HEK293T (cell line): ENCODE measurements at regions not wholly inside any gene's neighbourhood (a gene's known extent, or its start where the extent isn't known, plus 50 kb on each side); places are given as distances from the start of the nearest gene placed in this dataset.
"Not testable (repeated sequence)": the region's sequence is repeated elsewhere in the genome, so short reads cannot be mapped to it uniquely, and the experiment has no call there.

ENCODE experiments used
- CTCF ChIA-PET: fragments of 350-600 bp; formaldehyde crosslinking; extraction: SDS; loops from one replicate; lab custom pipeline; 2021; ENCODE audit warnings: antibody characterized with exemption, inconsistent platforms; lab: Yijun Ruan, JAX
- POLR2A ChIA-PET: fragments of 350-600 bp; formaldehyde crosslinking; extraction: SDS; loops from one replicate; lab custom pipeline; 2020; ENCODE audit warnings: antibody characterized with exemption, inconsistent platforms; lab: Yijun Ruan, JAX
- DNase-seq: peaks from one replicate; pipeline ENCODE4 v3.0.0; 2012; ENCODE audit warnings: mixed read lengths; ENCODE audit errors: extremely low spot score
- ARNT ChIP-seq: fragments of 450-650 bp; IDR thresholded peaks from 2 replicates; pipeline ENCODE4 v1.6.1; 2017; ENCODE audit warnings: mild to moderate bottlenecking
- BHLHE40 ChIP-seq: fragments of 450-650 bp; IDR thresholded peaks from 2 replicates; pipeline ENCODE4 v1.6.1; 2016; ENCODE audit warnings: mild to moderate bottlenecking, moderate library complexity, borderline replicate concordance
- CTBP1 ChIP-seq: fragments of 450-650 bp; IDR thresholded peaks from 2 replicates; pipeline ENCODE4 v1.6.1; 2016; ENCODE audit warnings: borderline replicate concordance
- ELF4 ChIP-seq: fragments of 450-650 bp; IDR thresholded peaks from 2 replicates; pipeline ENCODE4 v1.6.1; 2017; ENCODE audit warnings: antibody characterized with exemption
- FOXA1 ChIP-seq: fragments of 450-650 bp; IDR thresholded peaks from 2 replicates; pipeline ENCODE4 v1.6.1; 2016; ENCODE audit warnings: mild to moderate bottlenecking
- FOXK2 ChIP-seq: fragments of 450-650 bp; IDR thresholded peaks from 2 replicates; pipeline ENCODE4 v1.6.1; 2016; ENCODE audit warnings: mild to moderate bottlenecking
- FOXM1 ChIP-seq: fragments of 450-650 bp; IDR thresholded peaks from 2 replicates; pipeline ENCODE4 v1.6.1; 2017; ENCODE audit warnings: mild to moderate bottlenecking, borderline replicate concordance
- HDGF ChIP-seq: fragments of 450-650 bp; IDR thresholded peaks from 2 replicates; pipeline ENCODE4 v1.6.1; 2017; ENCODE audit warnings: antibody characterized with exemption, borderline replicate concordance
- L3MBTL2 ChIP-seq: fragments of 450-650 bp; conservative IDR thresholded peaks from 2 replicates; pipeline ENCODE4 v1.6.1; 2016; ENCODE audit warnings: mild to moderate bottlenecking
- LEF1 ChIP-seq: fragments of 450-650 bp; IDR thresholded peaks from 2 replicates; pipeline ENCODE4 v1.6.1; 2017; ENCODE audit warnings: mild to moderate bottlenecking, borderline replicate concordance
- NFRKB ChIP-seq: fragments of 450-650 bp; IDR thresholded peaks from 2 replicates; pipeline ENCODE4 v1.6.1; 2016; ENCODE audit warnings: mild to moderate bottlenecking, moderate library complexity
- PKNOX1 ChIP-seq: fragments of 450-650 bp; IDR thresholded peaks from 2 replicates; pipeline ENCODE4 v1.6.1; 2016
- SP1 ChIP-seq: fragments of 450-650 bp; IDR thresholded peaks from 2 replicates; pipeline ENCODE4 v1.6.1; 2017
- SUZ12 ChIP-seq: fragments of 450-650 bp; IDR thresholded peaks from 2 replicates; pipeline ENCODE4 v1.6.1; 2016; ENCODE audit warnings: mild to moderate bottlenecking
- TARDBP ChIP-seq: fragments of 450-650 bp; IDR thresholded peaks from 2 replicates; pipeline ENCODE4 v1.6.1; 2016
- ZNF384 ChIP-seq: fragments of 450-650 bp; IDR thresholded peaks from 2 replicates; pipeline ENCODE4 v1.6.1; 2016

DNA sequence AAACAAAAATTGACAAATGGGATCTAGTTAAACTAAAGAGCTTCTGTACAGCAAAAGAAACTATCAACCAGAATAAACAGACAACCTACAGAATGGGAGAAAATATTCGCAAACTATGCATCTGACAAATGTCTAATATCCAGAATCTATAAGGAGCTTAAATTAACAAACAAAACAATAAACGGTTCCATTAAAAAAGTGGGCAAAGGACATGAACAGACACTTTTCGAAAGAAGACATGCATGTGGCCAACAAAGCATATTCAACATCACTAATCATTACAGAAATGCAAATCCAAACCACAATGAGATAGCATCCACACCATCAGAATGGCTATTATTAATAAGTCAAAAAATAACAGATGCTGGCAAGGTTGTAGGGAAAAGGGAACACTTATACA, 50.5 kb upstream of the MED13L start:
- POLR2A ChIA-PET, DNase-seq, CTCF ChIA-PET: not testable (repeated sequence)

- CTCF ChIA-PET = interaction anchor here (0.5 kb wide), 1 partner anchor 9 kb away, joined by 4 read pairs; no protein-coding TSS in a partner anchor
- POLR2A ChIA-PET = no interaction called here
- DNase-seq = no peak
- no peak for TF ChIP-seq ZNF384
- no peak for TF ChIP-seq SP1
- no peak for TF ChIP-seq HDGF
- TF ChIP-seq FOXM1 = no peak
- TF ChIP-seq FOXK2 = no peak
- TF ChIP-seq SUZ12 = no peak
- TF ChIP-seq ARNT = no peak
- no peak for TF ChIP-seq L3MBTL2
- TF ChIP-seq CTBP1 = no peak
- no peak for TF ChIP-seq BHLHE40
- no peak for TF ChIP-seq TARDBP
Measured at GRCh38 chr12:116331876-116332275, 54.4 kb upstream of the MED13L start.

DNA sequence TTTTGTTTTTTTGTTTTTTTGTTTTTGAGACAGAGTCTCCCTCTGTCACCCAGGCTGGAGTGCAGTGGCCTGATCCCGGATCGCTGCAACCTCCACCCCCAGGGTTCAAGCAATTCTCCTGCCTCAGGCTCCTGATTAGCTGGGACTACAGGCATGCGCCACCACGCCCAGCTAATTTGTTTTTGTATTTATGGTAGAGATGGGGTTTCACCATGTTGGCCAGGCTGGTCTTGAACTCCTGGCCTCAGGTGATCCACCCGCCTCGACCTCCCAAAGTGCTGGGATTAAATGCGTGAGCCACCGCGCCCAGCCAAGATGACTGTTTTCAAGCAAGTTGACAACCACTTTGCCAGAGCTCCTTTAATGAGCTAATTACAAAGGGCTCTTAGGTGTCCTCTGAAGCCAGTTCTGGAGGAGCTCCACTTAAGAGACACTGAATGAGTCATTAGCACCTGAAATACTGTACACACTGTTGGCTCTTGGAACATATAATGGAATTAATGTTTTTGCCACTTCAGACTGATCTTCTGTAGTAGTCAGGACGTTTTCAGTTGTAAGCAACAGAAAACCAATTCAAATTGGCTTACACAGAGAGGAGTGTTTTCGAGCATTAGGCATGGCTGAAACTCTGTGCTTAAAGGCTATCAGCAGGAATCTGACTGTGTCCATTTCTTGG, 55.4 kb upstream of the MED13L start:
- ChIA-PET CTCF (interaction anchor here (0.6 kb wide), 1 partner anchor 20 kb away, joined by 3 read pairs; no protein-coding TSS in a partner anchor), POLR2A (no interaction called here)
- DNase-seq = no peak
- TF ChIP-seq ZNF384 = no peak
- TF ChIP-seq TARDBP = no peak
- no peak for TF ChIP-seq LEF1
- no peak for TF ChIP-seq BHLHE40
- TF ChIP-seq PKNOX1 = no peak
- TF ChIP-seq HDGF = no peak

GRCh38 chr12:116333402-116333801, 55.9 kb upstream of the MED13L start:
- ChIA-PET CTCF (interaction anchor here (0.6 kb wide), 1 partner anchor 21 kb away, joined by 3 read pairs; no protein-coding TSS in a partner anchor), POLR2A (no interaction called here)
- DNase-seq = no peak
- TF ChIP-seq ARNT (no peak), BHLHE40 (no peak), NFRKB (no peak), SUZ12 (no peak), FOXK2 (no peak), FOXM1 (no peak), ELF4 (no peak), TARDBP (no peak), LEF1 (no peak), CTBP1 (no peak), ZNF384 (no peak), HDGF (no peak), L3MBTL2 (no peak)

GRCh38 chr12:116336542-116337065, 59.1 kb upstream of the MED13L start:
- ChIA-PET POLR2A (no interaction called here), CTCF (no interaction called here)
- no peak for DNase-seq

DNA sequence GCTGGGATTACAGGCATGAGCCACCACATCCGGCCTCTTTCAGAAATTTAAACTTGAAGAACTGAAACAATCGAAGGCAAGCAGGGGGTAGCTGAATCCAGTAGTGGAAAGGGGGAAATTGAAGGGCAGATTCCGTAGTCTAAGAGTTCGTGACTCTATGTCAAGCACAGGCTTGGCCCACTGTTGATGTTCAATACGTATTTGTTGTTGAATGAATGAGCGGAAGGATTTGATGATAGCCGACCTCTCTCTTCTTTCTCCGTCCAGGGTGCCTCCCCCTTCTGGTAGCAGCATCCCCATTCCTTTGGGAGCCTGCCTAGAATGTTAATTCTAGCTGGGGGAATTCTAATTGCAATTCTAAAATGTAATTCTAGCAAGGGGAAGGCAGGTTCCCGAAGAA, 59.8 kb upstream of the MED13L start:
- ChIA-PET CTCF (interaction anchor here (0.6 kb wide), 1 partner anchor 805 kb away, joined by 12 read pairs; no protein-coding TSS in a partner anchor), POLR2A (no interaction called here)
- TF ChIP-seq FOXA1 = no peak
- TF ChIP-seq BHLHE40 = no peak
- TF ChIP-seq ELF4 = no peak
- no peak for TF ChIP-seq PKNOX1
- TF ChIP-seq ARNT = no peak
- TF ChIP-seq SP1 = no peak
- DNase-seq = no peak

More at GRCh38 chr12:116336542-116337065, 59.1 kb upstream of the MED13L start:
- no peak for TF ChIP-seq LEF1
- TF ChIP-seq NFRKB = no peak
- TF ChIP-seq CTBP1 = no peak
- no peak for TF ChIP-seq SUZ12
- TF ChIP-seq BHLHE40 = no peak
- no peak for TF ChIP-seq FOXK2
- no peak for TF ChIP-seq ELF4
- TF ChIP-seq L3MBTL2 = no peak
- no peak for TF ChIP-seq ZNF384
- TF ChIP-seq TARDBP = no peak
- no peak for TF ChIP-seq HDGF
- no peak for TF ChIP-seq PKNOX1
- TF ChIP-seq FOXM1 = no peak
- TF ChIP-seq FOXA1 = no peak
- TF ChIP-seq ARNT = no peak
- TF ChIP-seq SP1 = no peak
